Hepatocyte (in vitro differentiated cells): ENCODE measurements at regions not wholly inside any gene's neighbourhood (a gene's known extent, or its start where the extent isn't known, plus 50 kb on each side); places are given as distances from the start of the nearest gene placed in this dataset.

Experiments
- CTCF ChIP-seq: fragments of 200-600 bp; sonication (generic); IDR thresholded peaks from 2 replicates; pipeline ENCODE4 v1.5.1; 2016; ENCODE audit warnings: antibody characterized with exemption, mild to moderate bottlenecking; ENCODE audit not compliant: poor library complexity
- EZH2 ChIP-seq: fragments of 200-600 bp; sonication (generic); IDR thresholded peaks from 2 replicates; pipeline ENCODE4 v1.6.1; 2016; ENCODE audit warnings: antibody characterized with exemption, mild to moderate bottlenecking, borderline replicate concordance
- EZH2phosphoT487 ChIP-seq: fragments of 200-600 bp; sonication (generic); IDR thresholded peaks from one replicate; pipeline ENCODE4 v1.6.1; 2018; ENCODE audit warnings: antibody characterized with exemption, mild to moderate bottlenecking, low read depth, moderate library complexity; ENCODE audit not compliant: unreplicated experiment, severe bottlenecking

- TF ChIP-seq CTCF (no peak), EZH2 (no peak), EZH2phosphoT487 (no peak)
Observed at GRCh38 chr4:82275431-82276331, 98.1 kb downstream of the HNRNPD start.
